ENCODE measurements at regions not wholly inside any gene's neighbourhood (a gene's known extent, or its start where the extent isn't known, plus 50 kb on each side); places are given as distances from the start of the nearest gene placed in this dataset.

GRCh38 chr13:89310943-89311672 is 1639.9 kb downstream of the SLITRK5 start:
- TF ChIP-seq FOXP2 (optimal IDR thresholded peaks at IDR 0.05; ENCODE audit: control extremely low read depth, extremely low read length, insufficient read depth) (no peak), EZH2 (IDR thresholded peaks at IDR 0.05) (no peak)
